HepG2 (cell line): ENCODE measurements at regions not wholly inside any gene's neighbourhood (a gene's known extent, or its start where the extent isn't known, plus 50 kb on each side); places are given as distances from the start of the nearest gene placed in this dataset.
A peak's percentile ranks its signal among the peaks of the same experiment; 100 is the strongest.

Experiments
- AGO2 ChIP-seq: fragments of 200-400 bp; formaldehyde crosslinking; optimal IDR thresholded peaks from 2 replicates; pipeline ENCODE3; 2017; ENCODE audit warnings: mild to moderate bottlenecking, low read depth, low read length, moderate library complexity
- ELF4 ChIP-seq: sonication (generic); formaldehyde crosslinking; IDR thresholded peaks from 2 replicates; pipeline ENCODE4 v1.5.0; 2020; ENCODE audit warnings: missing genetic modification reagents, mild to moderate bottlenecking, moderate library complexity, borderline replicate concordance
- HDAC1 ChIP-seq: sonication (generic); formaldehyde crosslinking; IDR thresholded peaks from 2 replicates; pipeline ENCODE4 v1.5.1; 2020; ENCODE audit warnings: mild to moderate bottlenecking, missing genetic modification reagents
- ISL2 ChIP-seq: sonication (generic); formaldehyde crosslinking; IDR thresholded peaks from 2 replicates; pipeline ENCODE4 v1.5.0; 2020; ENCODE audit warnings: missing genetic modification reagents
- ISX ChIP-seq: sonication (generic); formaldehyde crosslinking; conservative IDR thresholded peaks from 2 replicates; pipeline ENCODE4 v1.5.0; 2020; ENCODE audit warnings: missing genetic modification reagents
- JUNB ChIP-seq: sonication (generic); formaldehyde crosslinking; IDR thresholded peaks from 2 replicates; pipeline ENCODE4 v1.8.0; 2022; ENCODE audit warnings: missing genetic modification reagents, mild to moderate bottlenecking, borderline replicate concordance
- KDM4B ChIP-seq: sonication (generic); formaldehyde crosslinking; IDR thresholded peaks from 2 replicates; pipeline ENCODE4 v1.4.0; 2020; ENCODE audit warnings: missing genetic modification reagents
- KLF9 ChIP-seq: IDR thresholded peaks from 2 replicates; pipeline ENCODE4 v1.6.1; 2016; ENCODE audit warnings: low read depth
- MIER3 ChIP-seq: IDR thresholded peaks from 2 replicates; pipeline ENCODE4 v1.6.1; 2016; ENCODE audit warnings: missing compliant biosample characterization, borderline replicate concordance
- MZF1 ChIP-seq: sonication (generic); formaldehyde crosslinking; IDR thresholded peaks from 2 replicates; pipeline ENCODE4 v1.8.1; 2023; ENCODE audit warnings: mild to moderate bottlenecking, missing genetic modification reagents, borderline replicate concordance
- NCOA2 ChIP-seq: sonication (generic); formaldehyde crosslinking; IDR thresholded peaks from 2 replicates; pipeline ENCODE4 v1.8.0; 2022; ENCODE audit warnings: inconsistent platforms
- NFE2L1 ChIP-seq: sonication (generic); formaldehyde crosslinking; IDR thresholded peaks from 2 replicates; pipeline ENCODE4 v1.4.0; 2020; ENCODE audit warnings: missing genetic modification reagents, mild to moderate bottlenecking, borderline replicate concordance
- NRL ChIP-seq: sonication (generic); formaldehyde crosslinking; IDR thresholded peaks from 2 replicates; pipeline ENCODE4 v1.5.0; 2020; ENCODE audit warnings: missing genetic modification reagents, mild to moderate bottlenecking, moderate library complexity, borderline replicate concordance
- POLR2AphosphoS2 ChIP-seq: IDR thresholded peaks from 2 replicates; pipeline ENCODE4 v1.6.1; 2011; ENCODE audit warnings: low read depth, low read length, improper control_type of control experiment
- RELA ChIP-seq: sonication (generic); formaldehyde crosslinking; IDR thresholded peaks from 2 replicates; pipeline ENCODE4 v1.4.0; 2020; ENCODE audit warnings: missing genetic modification reagents
- ZEB1 ChIP-seq: IDR thresholded peaks from 2 replicates; pipeline ENCODE4 v1.6.1; 2012; ENCODE audit warnings: mild to moderate bottlenecking, low read depth, inconsistent platforms; ENCODE audit not compliant: insufficient replicate concordance
- ZNF274 ChIP-seq: sonication (generic); formaldehyde crosslinking; IDR thresholded peaks from 2 replicates; pipeline ENCODE4 v1.5.1; 2020; ENCODE audit warnings: mild to moderate bottlenecking, missing genetic modification reagents
- TF ChIP-seq, protein P1 (sequence below): sonication (generic); formaldehyde crosslinking; IDR thresholded peaks from 2 replicates; pipeline ENCODE4 v1.5.0; 2020; ENCODE audit warnings: missing genetic modification reagents, mild to moderate bottlenecking, borderline replicate concordance
- TF ChIP-seq, protein P2 (sequence below): sonication (generic); IDR thresholded peaks from 2 replicates; pipeline ENCODE4 v1.6.1; 2016; ENCODE audit warnings: low read depth, borderline replicate concordance
- TF ChIP-seq, protein P3 (sequence below), 2 experiments: IDR thresholded peaks; 2 replicates each; pipeline ENCODE4 v1.6.1; 2011 to 2012; ENCODE audit warnings: low read length in 2 of 2, borderline replicate concordance in 1 of 2, low read depth in 1 of 2, mild to moderate bottlenecking in 1 of 2, moderate library complexity in 1 of 2
- TF ChIP-seq, protein P4 (sequence below): sonication (generic); formaldehyde crosslinking; IDR thresholded peaks from 2 replicates; pipeline ENCODE4 v1.8.0; 2022; ENCODE audit warnings: mild to moderate bottlenecking, missing genetic modification reagents; ENCODE audit not compliant: insufficient replicate concordance
- TF ChIP-seq, protein P5 (sequence below): sonication (generic); formaldehyde crosslinking; IDR thresholded peaks from 2 replicates; pipeline ENCODE4 v1.4.0; 2020; ENCODE audit warnings: mild to moderate bottlenecking, low read depth, missing genetic modification reagents

DNA sequence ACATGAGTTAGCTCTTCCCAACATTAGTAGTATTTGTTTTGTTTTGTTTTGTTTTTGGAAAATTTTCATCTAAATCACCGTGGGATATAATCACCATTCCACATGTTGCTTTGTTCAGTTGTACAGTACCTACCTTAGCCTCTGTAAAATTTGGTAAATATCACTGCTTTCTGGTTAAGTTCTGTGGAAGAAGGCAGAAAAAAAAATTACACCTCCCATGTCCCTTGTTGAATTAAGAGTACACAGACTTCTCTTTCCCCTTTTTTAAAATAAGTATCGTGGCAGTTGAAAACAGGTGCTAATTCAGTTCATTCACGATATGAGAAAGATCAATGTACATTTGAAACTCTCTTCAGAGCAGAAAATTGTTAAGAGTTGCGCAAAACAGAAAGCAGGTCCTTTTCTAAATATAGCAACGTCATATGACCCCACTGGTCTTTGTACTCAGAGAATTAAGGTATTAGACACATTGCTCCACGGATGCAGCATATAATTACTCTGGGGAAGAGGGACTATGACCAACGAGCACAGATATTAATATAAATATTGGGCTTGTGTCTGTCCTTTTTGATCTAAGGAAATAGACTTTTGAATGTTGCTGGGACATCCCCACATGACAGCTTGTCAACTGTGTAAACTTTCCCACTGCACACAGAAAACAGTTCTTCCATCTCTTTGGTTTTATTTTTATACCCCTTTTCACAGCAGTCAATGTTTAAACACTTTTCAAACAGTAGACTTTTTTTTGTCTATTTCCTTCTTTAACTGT, 58.6 kb upstream of the ZNF217 start (continued):
- no peak for TF ChIP-seq ISX (CRISPR knock-in tag)
- peak; percentile 60; the same call in 1 of the 2 replicates for TF ChIP-seq RELA (CRISPR knock-in tag)
- TF ChIP-seq, protein P1, sequence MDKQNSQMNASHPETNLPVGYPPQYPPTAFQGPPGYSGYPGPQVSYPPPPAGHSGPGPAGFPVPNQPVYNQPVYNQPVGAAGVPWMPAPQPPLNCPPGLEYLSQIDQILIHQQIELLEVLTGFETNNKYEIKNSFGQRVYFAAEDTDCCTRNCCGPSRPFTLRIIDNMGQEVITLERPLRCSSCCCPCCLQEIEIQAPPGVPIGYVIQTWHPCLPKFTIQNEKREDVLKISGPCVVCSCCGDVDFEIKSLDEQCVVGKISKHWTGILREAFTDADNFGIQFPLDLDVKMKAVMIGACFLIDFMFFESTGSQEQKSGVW (CRISPR knock-in tag), result no peak
- TF ChIP-seq NFE2L1 (CRISPR knock-in tag), result no peak
- TF ChIP-seq POLR2AphosphoS2, result no peak
- peak; percentile 95 for TF ChIP-seq ISL2 (CRISPR knock-in tag)
- TF ChIP-seq, protein P2, sequence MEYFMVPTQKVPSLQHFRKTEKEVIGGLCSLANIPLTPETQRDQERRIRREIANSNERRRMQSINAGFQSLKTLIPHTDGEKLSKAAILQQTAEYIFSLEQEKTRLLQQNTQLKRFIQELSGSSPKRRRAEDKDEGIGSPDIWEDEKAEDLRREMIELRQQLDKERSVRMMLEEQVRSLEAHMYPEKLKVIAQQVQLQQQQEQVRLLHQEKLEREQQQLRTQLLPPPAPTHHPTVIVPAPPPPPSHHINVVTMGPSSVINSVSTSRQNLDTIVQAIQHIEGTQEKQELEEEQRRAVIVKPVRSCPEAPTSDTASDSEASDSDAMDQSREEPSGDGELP, result peak; percentile 71
- TF ChIP-seq MIER3 (CRISPR knock-in tag), result peak; percentile 70; the same call in 1 of the 2 replicates
- peak; percentile 59; the same call in 1 of the 2 replicates for TF ChIP-seq KDM4B (CRISPR knock-in tag)
- TF ChIP-seq AGO2, result no peak
- TF ChIP-seq JUNB, result no peak
- TF ChIP-seq, protein P3, sequence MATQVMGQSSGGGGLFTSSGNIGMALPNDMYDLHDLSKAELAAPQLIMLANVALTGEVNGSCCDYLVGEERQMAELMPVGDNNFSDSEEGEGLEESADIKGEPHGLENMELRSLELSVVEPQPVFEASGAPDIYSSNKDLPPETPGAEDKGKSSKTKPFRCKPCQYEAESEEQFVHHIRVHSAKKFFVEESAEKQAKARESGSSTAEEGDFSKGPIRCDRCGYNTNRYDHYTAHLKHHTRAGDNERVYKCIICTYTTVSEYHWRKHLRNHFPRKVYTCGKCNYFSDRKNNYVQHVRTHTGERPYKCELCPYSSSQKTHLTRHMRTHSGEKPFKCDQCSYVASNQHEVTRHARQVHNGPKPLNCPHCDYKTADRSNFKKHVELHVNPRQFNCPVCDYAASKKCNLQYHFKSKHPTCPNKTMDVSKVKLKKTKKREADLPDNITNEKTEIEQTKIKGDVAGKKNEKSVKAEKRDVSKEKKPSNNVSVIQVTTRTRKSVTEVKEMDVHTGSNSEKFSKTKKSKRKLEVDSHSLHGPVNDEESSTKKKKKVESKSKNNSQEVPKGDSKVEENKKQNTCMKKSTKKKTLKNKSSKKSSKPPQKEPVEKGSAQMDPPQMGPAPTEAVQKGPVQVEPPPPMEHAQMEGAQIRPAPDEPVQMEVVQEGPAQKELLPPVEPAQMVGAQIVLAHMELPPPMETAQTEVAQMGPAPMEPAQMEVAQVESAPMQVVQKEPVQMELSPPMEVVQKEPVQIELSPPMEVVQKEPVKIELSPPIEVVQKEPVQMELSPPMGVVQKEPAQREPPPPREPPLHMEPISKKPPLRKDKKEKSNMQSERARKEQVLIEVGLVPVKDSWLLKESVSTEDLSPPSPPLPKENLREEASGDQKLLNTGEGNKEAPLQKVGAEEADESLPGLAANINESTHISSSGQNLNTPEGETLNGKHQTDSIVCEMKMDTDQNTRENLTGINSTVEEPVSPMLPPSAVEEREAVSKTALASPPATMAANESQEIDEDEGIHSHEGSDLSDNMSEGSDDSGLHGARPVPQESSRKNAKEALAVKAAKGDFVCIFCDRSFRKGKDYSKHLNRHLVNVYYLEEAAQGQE (IDR thresholded peaks at IDR 0.05; ENCODE audit: borderline replicate concordance in 1 of 2, low read depth in 1 of 2, low read length in 2 of 2), result peak in 1 of 2 experiments; percentile 68; a peak in 2 of 4 replicates
- TF ChIP-seq ZNF274, result no peak
- peak; percentile 91 for TF ChIP-seq NCOA2 (CRISPR knock-in tag)
- TF ChIP-seq, protein P4, sequence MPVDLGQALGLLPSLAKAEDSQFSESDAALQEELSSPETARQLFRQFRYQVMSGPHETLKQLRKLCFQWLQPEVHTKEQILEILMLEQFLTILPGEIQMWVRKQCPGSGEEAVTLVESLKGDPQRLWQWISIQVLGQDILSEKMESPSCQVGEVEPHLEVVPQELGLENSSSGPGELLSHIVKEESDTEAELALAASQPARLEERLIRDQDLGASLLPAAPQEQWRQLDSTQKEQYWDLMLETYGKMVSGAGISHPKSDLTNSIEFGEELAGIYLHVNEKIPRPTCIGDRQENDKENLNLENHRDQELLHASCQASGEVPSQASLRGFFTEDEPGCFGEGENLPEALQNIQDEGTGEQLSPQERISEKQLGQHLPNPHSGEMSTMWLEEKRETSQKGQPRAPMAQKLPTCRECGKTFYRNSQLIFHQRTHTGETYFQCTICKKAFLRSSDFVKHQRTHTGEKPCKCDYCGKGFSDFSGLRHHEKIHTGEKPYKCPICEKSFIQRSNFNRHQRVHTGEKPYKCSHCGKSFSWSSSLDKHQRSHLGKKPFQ (CRISPR knock-in tag), result no peak
- TF ChIP-seq ZEB1, result peak; percentile 78
- TF ChIP-seq HDAC1 (CRISPR knock-in tag), result peak; percentile 89
- TF ChIP-seq ELF4, result peak; percentile 69
- TF ChIP-seq MZF1 (CRISPR knock-in tag), result no peak
- no peak; the same call in 1 of the 2 replicates for TF ChIP-seq KLF9 (CRISPR knock-in tag)
- no peak for TF ChIP-seq NRL (CRISPR knock-in tag)
- TF ChIP-seq, protein P5, sequence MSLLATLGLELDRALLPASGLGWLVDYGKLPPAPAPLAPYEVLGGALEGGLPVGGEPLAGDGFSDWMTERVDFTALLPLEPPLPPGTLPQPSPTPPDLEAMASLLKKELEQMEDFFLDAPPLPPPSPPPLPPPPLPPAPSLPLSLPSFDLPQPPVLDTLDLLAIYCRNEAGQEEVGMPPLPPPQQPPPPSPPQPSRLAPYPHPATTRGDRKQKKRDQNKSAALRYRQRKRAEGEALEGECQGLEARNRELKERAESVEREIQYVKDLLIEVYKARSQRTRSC (CRISPR knock-in tag), result no peak
